HAP-1 (cell line): ENCODE measurements at regions not wholly inside any gene's neighbourhood (a gene's known extent, or its start where the extent isn't known, plus 50 kb on each side); places are given as distances from the start of the nearest gene placed in this dataset.
A peak's percentile ranks its signal among the peaks of the same experiment; 100 is the strongest.

ENCODE experiments used
- DNase-seq, 2 experiments: peaks; one replicate each; pipeline ENCODE4 v3.0.0-alpha.2; 2016 to 2020; ENCODE audit warnings: low spot score in 2 of 2
- H3K27me3 ChIP-seq: fragments of 250-450 bp; sonication (Bioruptor Pico); 2 replicates; pipeline ENCODE4 v1.5.1; 2020; ENCODE audit warnings: low read depth, mild to moderate bottlenecking, moderate library complexity
- H3K36me3 ChIP-seq: fragments of 250-450 bp; sonication (Bioruptor Pico); replicated peaks from 2 replicates; pipeline ENCODE4 v1.5.1; 2020; ENCODE audit warnings: mild to moderate bottlenecking
- H3K4me1 ChIP-seq: fragments of 250-450 bp; sonication (Bioruptor Pico); 2 replicates; pipeline ENCODE4 v1.5.1; 2020; ENCODE audit warnings: mild to moderate bottlenecking
- H3K4me3 ChIP-seq: fragments of 250-450 bp; sonication (Bioruptor Pico); 2 replicates; pipeline ENCODE4 v1.5.1; 2020; ENCODE audit warnings: mild to moderate bottlenecking, moderate library complexity
- H3K9me3 ChIP-seq: fragments of 250-450 bp; sonication (Bioruptor Pico); 2 replicates; pipeline ENCODE4 v1.5.1; 2020; ENCODE audit warnings: mild to moderate bottlenecking, moderate library complexity
- in situ Hi-C: fragments of 300-500 bp; cut with MboI; formaldehyde crosslinking; loops from 3 replicates; pipeline ENCODE4 v1.14.3; 2020; ENCODE audit warnings: low sequenced_read_pairs, inconsistent platforms, mixed read lengths

DNA sequence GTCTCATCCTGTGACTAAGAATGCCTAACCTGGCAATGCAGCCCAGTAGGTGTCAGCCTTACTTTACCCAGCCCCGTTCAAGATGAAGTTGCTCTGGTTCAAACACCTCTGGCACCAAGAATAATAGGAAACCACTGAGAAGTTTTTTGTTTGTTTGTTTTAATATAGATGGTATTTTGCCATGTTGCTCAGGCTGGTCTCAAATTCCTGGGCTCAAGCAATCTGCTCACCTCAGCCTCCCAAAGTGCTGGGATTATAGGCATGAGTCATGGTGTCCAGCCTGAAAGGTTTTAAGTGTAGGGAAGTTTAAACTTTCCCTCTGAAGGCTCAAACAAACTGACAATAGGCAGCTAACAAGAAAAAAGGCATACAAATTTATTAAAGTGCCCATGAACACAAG lies 51.2 kb upstream of the ABCC4 start:
- H3K27me3 ChIP-seq = no peaks in the 10 kb centered on the region
- peaks cover 19% of the 10 kb centered on the region for H3K4me1 ChIP-seq
- no peaks in the 10 kb centered on the region for H3K36me3 ChIP-seq
- in situ Hi-C loops = no loop called here
- H3K4me3 ChIP-seq = no peak overlapping the region
- DNase-seq = no peak
- H3K9me3 ChIP-seq = no peaks in the 10 kb centered on the region

DNA sequence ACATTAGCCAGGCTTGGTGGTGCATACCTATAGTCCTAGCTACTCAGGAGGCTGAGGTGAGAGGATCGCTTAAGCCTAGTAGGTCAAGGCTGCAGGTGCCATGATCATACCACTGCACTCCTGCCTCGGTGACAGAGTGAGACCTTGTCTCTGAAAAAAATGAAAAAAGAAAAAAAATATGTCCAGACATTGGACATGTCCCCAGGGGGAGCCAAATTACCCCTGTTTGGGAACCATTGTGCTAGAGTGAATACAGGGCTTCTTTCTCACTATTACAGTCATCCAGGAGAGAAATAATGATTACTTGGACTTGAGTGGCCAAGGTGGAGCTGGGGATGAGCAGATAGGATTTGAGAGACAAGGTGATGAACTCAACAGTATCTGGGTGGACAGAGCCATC lies 52.9 kb upstream of the ABCC4 start:
- no peaks in the 10 kb centered on the region for H3K9me3 ChIP-seq

DNA sequence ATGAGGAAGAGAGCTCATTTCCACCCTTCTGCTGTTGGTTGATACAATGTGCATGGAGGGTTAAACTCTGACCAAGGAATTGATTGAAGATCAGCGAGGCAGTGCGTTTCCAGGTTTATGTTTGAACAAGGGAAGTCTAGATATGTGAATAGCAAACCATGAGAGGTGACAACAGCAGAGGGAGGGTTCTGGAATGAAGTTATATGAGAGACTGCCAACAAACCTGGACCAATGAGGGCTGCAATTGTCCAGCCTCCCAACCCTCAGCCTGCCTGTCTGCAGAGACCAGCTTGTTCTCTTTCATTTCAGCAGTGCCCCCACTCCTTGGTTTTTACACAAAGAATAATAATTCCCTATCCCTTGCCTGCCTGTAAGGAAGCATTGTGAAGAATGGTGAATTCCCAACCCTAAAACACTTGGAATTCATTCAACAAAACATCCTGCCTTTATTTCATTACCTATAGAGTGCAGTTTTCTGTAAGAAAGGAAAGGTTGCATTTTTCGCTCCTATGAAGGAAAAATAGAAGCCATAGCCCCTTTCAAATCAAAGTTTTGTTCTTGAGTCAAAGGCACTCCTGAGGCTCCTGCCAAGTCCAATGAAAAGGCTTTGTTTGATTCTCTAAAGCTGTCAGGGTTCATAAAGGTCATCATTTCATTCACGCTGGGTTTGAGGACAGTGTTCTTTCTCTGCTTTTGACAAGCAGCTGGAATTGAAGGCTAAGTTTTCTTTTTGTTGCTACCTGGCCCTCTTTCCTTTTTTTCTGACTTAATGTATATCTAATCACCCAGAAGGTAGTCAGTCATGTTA lies 53.6 kb upstream of the ABCC4 start:
- in situ Hi-C loops = no loop called here
- no peaks in the 10 kb centered on the region for H3K27me3 ChIP-seq
- H3K9me3 ChIP-seq = no peaks in the 10 kb centered on the region
- no peaks in the 10 kb centered on the region for H3K36me3 ChIP-seq
- H3K4me1 ChIP-seq = peaks cover 19% of the 10 kb centered on the region
- H3K4me3 ChIP-seq = no peak overlapping the region
- peak; percentile 51 to 70 for DNase-seq

More for the DNA sequence above, 52.9 kb upstream of the ABCC4 start:
- Histone ChIP-seq H3K4me3 (no peak overlapping the region), H3K27me3 (no peaks in the 10 kb centered on the region), H3K36me3 (no peaks in the 10 kb centered on the region), H3K4me1 (peaks cover 19% of the 10 kb centered on the region)
- in situ Hi-C loops = no loop called here
- no peak for DNase-seq

DNA sequence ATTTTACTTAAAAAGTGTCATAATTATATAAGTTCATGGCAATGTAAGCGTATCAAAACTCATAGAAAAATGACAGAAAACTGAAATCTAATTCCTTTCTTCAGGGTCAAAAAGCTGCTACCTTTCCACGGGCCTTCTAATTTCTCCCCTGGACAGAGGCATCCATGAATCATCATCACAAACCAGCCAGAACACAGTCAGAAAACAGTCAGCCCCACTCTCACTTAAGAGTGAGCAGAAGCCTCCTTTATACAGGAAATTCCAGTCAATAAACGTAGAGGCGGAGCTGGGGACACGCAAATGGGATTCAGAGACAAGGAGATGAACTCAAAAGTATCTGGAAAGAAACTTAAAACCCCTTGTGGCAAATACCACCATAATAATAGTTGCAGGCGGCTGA lies 54.2 kb upstream of the ABCC4 start:
- Histone ChIP-seq H3K4me3 (no peak overlapping the region), H3K36me3 (no peaks in the 10 kb centered on the region), H3K27me3 (no peaks in the 10 kb centered on the region), H3K4me1 (peaks cover 19% of the 10 kb centered on the region), H3K9me3 (no peaks in the 10 kb centered on the region)
- no peak for DNase-seq
- in situ Hi-C loops = no loop called here

DNA sequence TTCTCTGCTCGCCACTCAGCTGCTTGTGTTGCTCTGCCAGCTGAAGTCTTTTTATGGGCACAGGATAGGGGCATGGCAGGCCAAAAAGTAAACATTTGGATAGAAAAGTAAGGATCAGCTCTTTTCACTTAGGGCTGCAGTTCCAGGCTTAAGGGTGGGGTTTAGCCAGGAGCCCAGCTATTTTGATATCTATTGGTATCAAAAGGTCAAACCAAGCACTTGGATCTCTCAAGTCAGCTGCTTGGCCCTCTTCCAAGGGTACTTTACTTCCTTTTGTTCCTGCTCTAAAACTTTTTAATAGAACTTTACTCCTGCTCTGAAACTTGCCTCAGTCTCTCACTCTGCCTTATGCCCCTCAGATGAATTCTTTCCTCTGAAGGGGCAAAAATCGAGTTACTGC lies 55.7 kb upstream of the ABCC4 start:
- Histone ChIP-seq H3K27me3 (no peaks in the 10 kb centered on the region), H3K9me3 (no peaks in the 10 kb centered on the region), H3K4me3 (no peak overlapping the region), H3K36me3 (no peaks in the 10 kb centered on the region), H3K4me1 (peaks cover 19% of the 10 kb centered on the region)
- in situ Hi-C loops = no loop called here
- no peak for DNase-seq

DNA sequence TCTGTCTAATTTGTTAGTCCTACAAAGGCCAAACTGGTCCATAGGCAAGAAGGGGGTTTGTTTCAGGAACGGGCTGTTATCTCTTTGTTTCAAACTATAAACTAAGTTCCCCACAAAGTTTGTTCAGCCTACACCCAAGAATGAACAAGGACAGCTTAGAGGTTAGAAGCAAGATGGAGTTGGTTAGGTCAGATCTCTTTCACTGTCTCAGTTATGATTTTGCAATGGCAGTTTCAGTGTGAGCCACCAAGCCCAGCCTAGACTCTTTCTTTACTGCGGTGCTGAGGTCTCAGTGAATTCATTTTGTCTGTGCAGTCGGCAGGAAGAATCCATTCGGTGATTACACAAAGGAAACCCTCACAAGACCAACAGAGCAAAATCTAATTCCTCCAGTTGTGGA lies 56.6 kb upstream of the ABCC4 start:
- in situ Hi-C loops = no loop called here
- peaks cover 19% of the 10 kb centered on the region for H3K4me1 ChIP-seq
- no peak overlapping the region for H3K4me3 ChIP-seq
- H3K36me3 ChIP-seq = no peaks in the 10 kb centered on the region
- H3K9me3 ChIP-seq = no peaks in the 10 kb centered on the region
- H3K27me3 ChIP-seq = no peaks in the 10 kb centered on the region
- DNase-seq = no peak

DNA sequence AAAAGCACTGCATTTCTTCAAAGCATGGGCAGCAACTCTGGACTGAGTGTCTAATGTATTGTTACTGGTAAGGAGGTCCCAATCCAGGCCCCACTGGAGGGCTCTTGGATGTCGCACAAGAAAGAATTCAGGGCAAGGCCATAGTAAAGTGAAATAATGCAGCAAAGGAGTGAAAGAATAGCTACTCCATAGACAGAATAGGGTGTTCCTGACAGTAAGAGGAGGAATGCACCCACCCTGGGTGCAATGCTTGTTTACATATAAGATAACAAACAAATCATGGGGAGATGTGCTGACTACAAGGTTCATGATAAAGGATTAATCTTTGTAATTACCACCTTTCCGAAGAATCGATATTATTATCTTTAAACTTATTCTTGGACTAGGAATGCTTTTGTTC lies 58.8 kb upstream of the ABCC4 start:
- in situ Hi-C loops = no loop called here
- Histone ChIP-seq H3K36me3 (no peaks in the 10 kb centered on the region), H3K9me3 (no peaks in the 10 kb centered on the region), H3K4me3 (no peak overlapping the region), H3K4me1 (peaks cover 8% of the 10 kb centered on the region), H3K27me3 (no peaks in the 10 kb centered on the region)
- no peak for DNase-seq

DNA sequence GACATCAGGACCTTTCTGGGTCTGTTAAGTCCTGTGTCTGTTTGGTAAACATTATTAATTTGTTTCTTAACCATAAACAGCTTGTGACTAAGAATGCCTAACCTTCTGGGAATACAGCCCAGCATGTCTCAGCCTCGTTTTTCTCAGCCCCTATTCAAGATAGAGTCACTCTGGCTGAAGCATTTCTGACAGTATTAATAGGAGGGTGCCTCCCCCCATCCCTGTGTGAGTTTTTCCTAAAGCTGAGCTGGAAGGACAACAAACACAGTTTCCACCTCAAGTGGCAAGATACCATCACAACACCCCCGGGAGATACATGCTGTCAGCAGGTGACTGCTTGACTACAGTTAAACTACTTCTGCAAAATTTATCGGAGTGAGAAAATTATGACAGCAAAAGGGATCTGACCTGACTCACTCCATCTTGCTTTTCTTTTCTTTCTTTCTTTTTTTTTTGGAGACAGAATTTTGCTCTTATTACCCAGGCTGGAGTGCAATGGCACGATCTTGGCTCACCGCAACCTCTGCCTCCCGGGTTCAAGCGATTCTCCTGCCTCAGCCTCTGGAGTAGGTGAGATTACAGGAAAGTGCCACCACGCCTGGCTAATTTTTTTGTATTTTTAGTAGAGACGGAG lies 59.3 kb upstream of the ABCC4 start:
- Histone ChIP-seq H3K9me3 (no peaks in the 10 kb centered on the region), H3K36me3 (no peaks in the 10 kb centered on the region), H3K4me1 (peaks cover 3% of the 10 kb centered on the region; the same call in 1 of the 2 replicates), H3K27me3 (no peaks in the 10 kb centered on the region), H3K4me3 (no peak overlapping the region)
- DNase-seq = no peak
- in situ Hi-C loops = no loop called here

DNA sequence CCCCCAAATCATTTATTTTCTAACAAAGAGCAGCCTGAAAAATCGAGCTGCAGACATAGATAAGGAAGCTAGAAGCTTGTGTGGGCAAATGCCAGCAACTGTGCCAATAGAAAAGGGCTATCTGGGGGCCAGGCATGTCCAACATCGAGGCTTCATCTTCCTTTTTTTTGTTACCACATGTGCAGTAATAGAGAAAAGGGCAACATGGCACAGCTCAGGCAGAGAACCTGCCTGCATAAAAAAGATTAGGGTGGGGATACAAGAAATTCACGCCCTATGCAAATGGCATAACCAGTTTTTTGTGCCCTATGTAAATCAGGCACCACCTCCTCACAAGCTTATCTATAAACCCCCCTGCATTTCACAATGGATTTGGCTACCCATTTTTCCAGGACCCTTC lies 60.4 kb upstream of the ABCC4 start:
- in situ Hi-C loops = no loop called here
- no peak overlapping the region for H3K4me3 ChIP-seq
- no peaks in the 10 kb centered on the region for H3K9me3 ChIP-seq

DNA sequence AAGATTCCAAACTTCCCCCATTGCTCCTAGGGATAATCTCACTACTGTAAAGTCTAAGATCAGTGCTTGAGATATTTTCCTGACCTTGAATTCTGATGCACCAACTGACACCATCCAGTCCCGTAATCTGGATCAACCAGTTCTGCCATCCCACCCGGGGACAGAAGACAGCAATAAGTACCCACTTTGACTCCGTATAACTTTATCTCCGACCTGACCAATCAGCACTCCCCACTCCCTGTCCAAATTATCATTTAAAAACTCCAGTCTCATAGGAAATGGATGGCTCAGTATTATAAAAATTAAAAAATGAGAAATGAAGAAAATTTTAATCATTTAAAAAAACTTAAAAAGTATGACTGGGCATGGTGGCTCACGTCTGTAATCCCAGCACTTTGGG lies 61.4 kb upstream of the ABCC4 start:
- in situ Hi-C loops = no loop called here
- H3K36me3 ChIP-seq = no peaks in the 10 kb centered on the region
- no peak overlapping the region for H3K4me3 ChIP-seq
- H3K4me1 ChIP-seq = no peaks in the 10 kb centered on the region
- no peaks in the 10 kb centered on the region for H3K9me3 ChIP-seq
- DNase-seq = no peak
- no peaks in the 10 kb centered on the region for H3K27me3 ChIP-seq

More for the DNA sequence above, 60.4 kb upstream of the ABCC4 start:
- H3K27me3 ChIP-seq = no peaks in the 10 kb centered on the region
- DNase-seq = no peak
- no peaks in the 10 kb centered on the region for H3K4me1 ChIP-seq
- no peaks in the 10 kb centered on the region for H3K36me3 ChIP-seq

DNA sequence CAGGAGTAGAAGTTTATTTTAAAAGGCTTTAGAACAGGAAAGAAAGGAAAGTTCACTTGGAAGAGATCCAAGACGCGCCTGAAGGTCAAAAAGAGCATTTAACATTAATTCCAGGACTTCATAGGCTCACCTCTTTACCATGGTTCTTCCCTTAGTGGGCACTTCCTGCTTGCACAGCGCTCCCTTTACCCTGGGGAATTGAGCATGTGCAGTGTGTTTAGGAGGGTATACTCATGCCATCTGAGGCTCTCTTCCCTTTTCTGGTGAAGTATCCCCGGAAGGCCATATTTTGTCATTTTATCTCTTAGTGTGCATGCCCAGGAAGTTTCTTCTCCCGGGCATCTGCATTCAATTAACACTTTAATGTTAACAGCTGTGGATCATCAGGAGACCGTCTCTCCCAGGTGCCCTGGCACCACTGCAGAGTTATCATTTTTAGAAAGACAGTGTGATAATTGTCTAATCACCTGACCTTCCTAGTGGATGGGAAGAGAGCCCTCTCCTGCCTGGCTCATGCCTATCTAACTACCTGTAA lies 66.1 kb upstream of the ABCC4 start:
- no peak for DNase-seq
- no peak overlapping the region for H3K4me3 ChIP-seq
- H3K36me3 ChIP-seq = no peaks in the 10 kb centered on the region
- H3K4me1 ChIP-seq = no peaks in the 10 kb centered on the region
- H3K9me3 ChIP-seq = no peaks in the 10 kb centered on the region
- in situ Hi-C loops = no loop called here
- no peaks in the 10 kb centered on the region for H3K27me3 ChIP-seq

DNA sequence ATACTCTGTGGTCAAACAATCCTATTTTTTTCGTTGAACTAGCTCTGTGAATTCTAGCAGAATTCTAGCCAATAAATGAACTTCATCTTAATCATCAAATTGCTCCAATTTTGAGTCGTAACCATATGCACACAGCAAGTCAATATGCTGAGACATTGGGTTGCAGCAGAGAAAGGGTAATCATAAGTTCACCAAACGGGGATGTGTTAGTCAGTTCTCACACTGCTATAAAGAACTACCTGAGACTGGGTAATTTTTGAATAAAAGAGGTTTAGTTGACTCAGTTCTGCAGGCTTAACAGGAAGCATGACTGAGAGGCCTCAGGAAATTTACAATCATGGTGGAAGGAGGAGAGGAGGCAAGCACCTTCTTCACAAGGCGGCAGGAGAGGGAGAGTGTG lies 67.7 kb upstream of the ABCC4 start:
- DNase-seq = no peak
- H3K36me3 ChIP-seq = no peaks in the 10 kb centered on the region
- no peak overlapping the region for H3K4me3 ChIP-seq
- no peaks in the 10 kb centered on the region for H3K9me3 ChIP-seq
- no peaks in the 10 kb centered on the region for H3K27me3 ChIP-seq
- H3K4me1 ChIP-seq = no peaks in the 10 kb centered on the region
- in situ Hi-C loops = no loop called here

DNA sequence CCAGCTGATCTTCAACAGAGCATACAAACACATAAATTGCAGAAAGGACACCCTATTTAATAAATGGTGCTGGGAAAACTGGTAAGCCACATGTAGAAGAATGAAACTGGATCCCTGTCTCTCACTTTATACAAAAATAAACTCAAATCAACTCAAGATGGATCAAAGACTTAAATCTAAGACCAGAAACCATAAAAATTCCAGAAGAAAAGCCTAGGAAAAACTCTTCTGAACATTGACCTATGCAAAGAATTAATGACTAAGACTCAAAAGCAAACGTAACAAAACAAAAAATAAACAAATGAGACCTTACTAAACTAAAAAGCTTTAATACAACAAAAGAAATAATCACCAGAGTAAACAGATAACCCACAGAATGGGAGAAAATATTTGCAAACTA lies 74.5 kb upstream of the ABCC4 start:
- in situ Hi-C loops = no loop called here
- no peak overlapping the region for H3K4me3 ChIP-seq
- no peaks in the 10 kb centered on the region for H3K36me3 ChIP-seq
- H3K9me3 ChIP-seq = no peaks in the 10 kb centered on the region
- DNase-seq = no peak
- H3K27me3 ChIP-seq = no peaks in the 10 kb centered on the region
- no peaks in the 10 kb centered on the region; the same call in 1 of the 2 replicates for H3K4me1 ChIP-seq

DNA sequence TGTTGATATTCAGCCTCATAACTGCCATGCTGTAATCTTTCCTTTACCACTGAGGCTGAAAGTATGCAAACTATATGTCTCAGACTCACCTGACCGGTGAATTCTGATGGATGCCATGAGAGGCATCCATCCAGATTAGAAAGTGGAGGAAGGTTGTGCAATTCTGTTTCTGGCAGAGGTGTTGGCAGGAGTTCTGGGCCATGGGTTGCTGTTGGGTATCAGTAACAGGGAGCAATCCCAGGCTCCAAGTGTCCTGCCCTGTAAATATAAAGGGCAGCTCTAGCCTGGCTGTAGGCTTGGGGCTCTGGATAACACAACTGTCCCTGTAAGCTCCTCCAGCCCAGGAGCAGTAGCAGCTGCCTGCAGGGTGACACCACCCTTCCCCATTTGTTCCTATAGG lies 77.4 kb upstream of the ABCC4 start:
- peaks cover 3% of the 10 kb centered on the region; the same call in 1 of the 2 replicates for H3K4me1 ChIP-seq
- H3K36me3 ChIP-seq = no peaks in the 10 kb centered on the region
- in situ Hi-C loops = no loop called here
- H3K27me3 ChIP-seq = no peaks in the 10 kb centered on the region
- no peak overlapping the region for H3K4me3 ChIP-seq
- no peak for DNase-seq
- H3K9me3 ChIP-seq = no peaks in the 10 kb centered on the region
